Panc1 (cell line): ENCODE measurements at regions not wholly inside any gene's neighbourhood (a gene's known extent, or its start where the extent isn't known, plus 50 kb on each side); places are given as distances from the start of the nearest gene placed in this dataset.

Source experiments
- ATAC-seq: fragments of 200-7000 bp; cut with Tn5 transposase; 2 replicates; pipeline ENCODE4 v1.9.1; 2020; ENCODE audit warnings: mild to moderate bottlenecking, moderate library complexity
- BruUV-seq: library from RNA; stranded (reverse); fragments of 400-500 nt; replicated peaks from 2 replicates; lab custom pipeline; 2021; lab: Mats Ljungman, UMichigan
- CTCF ChIA-PET: fragments of 300-600 bp; sonication (Branson Sonifier 250); formaldehyde crosslinking; loops from one replicate; lab custom pipeline; 2022; ENCODE audit warnings: antibody characterized with exemption; lab: Charles Lee
- POLR2A ChIA-PET: fragments of 300-600 bp; sonication (Branson Sonifier 250); formaldehyde crosslinking; loops from one replicate; lab custom pipeline; 2022; ENCODE audit warnings: antibody characterized with exemption; lab: Charles Lee
- DNase-seq: peaks from one replicate; pipeline ENCODE4 v3.0.0-alpha.2; 2010; ENCODE audit warnings: low read depth, low spot score
- H3K27ac ChIP-seq: 2 replicates; pipeline ENCODE4 v1.5.1; 2011; ENCODE audit warnings: mild to moderate bottlenecking, low read length, inconsistent platforms
- H3K27me3 ChIP-seq: fragments of 200-500 bp; sonication (Bioruptor generic); 2 replicates; pipeline ENCODE4 v1.6.0; 2014; ENCODE audit warnings: low read length, inconsistent platforms; ENCODE audit not compliant: control insufficient read depth, insufficient read depth
- H3K36me3 ChIP-seq: fragments of 200-500 bp; sonication (Bioruptor generic); 2 replicates; pipeline ENCODE4 v1.5.1; 2014; ENCODE audit warnings: inconsistent platforms, mild to moderate bottlenecking, low read length, moderate library complexity; ENCODE audit not compliant: control insufficient read depth, insufficient read depth
- H3K4me1 ChIP-seq: 2 replicates; pipeline ENCODE4 v1.5.1; 2011; ENCODE audit warnings: inconsistent platforms, mild to moderate bottlenecking, low read length, moderate library complexity; ENCODE audit not compliant: control insufficient read depth, insufficient read depth
- H3K4me3 ChIP-seq, 2 experiments: 2 replicates each; pipeline ENCODE4 v1.5.1; 2011 to 2012; ENCODE audit warnings: low read depth in 2 of 2, low read length in 2 of 2, mild to moderate bottlenecking in 2 of 2, inconsistent platforms in 1 of 2, moderate library complexity in 1 of 2
- H3K9me3 ChIP-seq: fragments of 200-500 bp; sonication (Bioruptor generic); 2 replicates; pipeline ENCODE4 v1.5.1; 2014; ENCODE audit warnings: low read depth, mild to moderate bottlenecking, inconsistent platforms, low read length, moderate library complexity; ENCODE audit not compliant: control insufficient read depth, insufficient read depth
- CTCF ChIP-seq: fragments of 450-650 bp; IDR thresholded peaks from 2 replicates; pipeline ENCODE4 v1.5.1; 2017; ENCODE audit warnings: mild to moderate bottlenecking
- POLR2AphosphoS5 ChIP-seq: IDR thresholded peaks from 2 replicates; pipeline ENCODE4 v1.6.1; 2012; ENCODE audit warnings: mild to moderate bottlenecking, low read depth, low read length, moderate library complexity
- REST ChIP-seq, 2 experiments: IDR thresholded peaks; 2 replicates each; pipeline ENCODE4 v1.6.1; 2011 to 2012; ENCODE audit warnings: low read depth in 2 of 2, control low read depth in 1 of 2, low read length in 1 of 2, mild to moderate bottlenecking in 1 of 2, moderate library complexity in 1 of 2; ENCODE audit not compliant: insufficient read depth in 1 of 2
- SIN3A ChIP-seq: IDR thresholded peaks from 2 replicates; pipeline ENCODE4 v1.6.1; 2012; ENCODE audit warnings: low read depth, mild to moderate bottlenecking, low read length, moderate library complexity, borderline replicate concordance; ENCODE audit not compliant: insufficient read depth
- TCF7L2 ChIP-seq: IDR thresholded peaks from 2 replicates; pipeline ENCODE4 v1.6.1; 2011; ENCODE audit warnings: mild to moderate bottlenecking, low read depth, low read length, inconsistent platforms
- in situ Hi-C: cut with HindIII; loops from 2 replicates; pipeline ENCODE4 v1.10.0; 2016; ENCODE audit warnings: low sequenced_read_pairs, low pct_unique_long_range_greater_than_20kb
- intact Hi-C: fragments of 100-400 bp; cut with micrococcal nuclease; formaldehyde crosslinking; loops from one replicate; pipeline ENCODE4 v1.10.0; 2022; ENCODE audit not compliant: unreplicated experiment

DNA sequence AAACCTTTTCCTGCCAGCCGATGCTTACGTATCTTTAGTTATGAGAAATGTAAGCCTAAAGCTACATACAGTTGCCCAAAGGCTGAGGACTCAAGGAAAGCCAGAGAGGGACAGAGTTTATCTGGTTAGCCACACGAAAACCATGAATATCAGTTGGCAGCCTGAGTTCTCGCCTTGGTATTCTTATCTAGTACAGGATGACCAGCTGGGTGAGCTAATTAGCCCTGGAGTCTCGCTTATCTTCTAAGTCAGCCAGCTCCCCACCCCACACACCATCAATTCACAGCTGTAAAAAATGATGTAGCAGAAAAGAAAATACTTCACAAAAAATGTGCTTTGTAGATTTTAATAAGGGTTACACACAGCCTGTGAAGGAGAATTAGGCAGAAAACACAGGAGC is 617.5 kb upstream of the SOX11 start:
- BruUV-seq = no TSS peak
- Histone ChIP-seq H3K4me3 (no peak overlapping the region), H3K9me3 (no peaks in the 10 kb centered on the region), H3K36me3 (no peaks in the 10 kb centered on the region), H3K27me3 (no peaks in the 10 kb centered on the region), H3K4me1 (no peaks in the 10 kb centered on the region), H3K27ac (no peak overlapping the region)
- ATAC-seq (no peak), DNase-seq (no peak)
- CTCF ChIA-PET = no interaction called here
- POLR2A ChIA-PET = no interaction called here
- in situ Hi-C loops = no loop called here
- no peak for TF ChIP-seq SIN3A
- intact Hi-C loops = no loop called here

- Histone ChIP-seq H3K4me1 (no peaks in the 10 kb centered on the region), H3K27me3 (no peaks in the 10 kb centered on the region), H3K36me3 (no peaks in the 10 kb centered on the region), H3K27ac (no peak overlapping the region), H3K4me3 (no peak overlapping the region), H3K9me3 (no peaks in the 10 kb centered on the region)
- POLR2A ChIA-PET = interaction anchor here (0.6 kb wide), 1 partner anchor 802 kb away, joined by 3 read pairs; no protein-coding TSS in a partner anchor
- CTCF ChIA-PET = no interaction called here
- TF ChIP-seq POLR2AphosphoS5 (no peak), REST (IDR thresholded peaks at IDR 0.05; ENCODE audit: insufficient read depth in 1 of 2, low read depth in 2 of 2, low read length in 1 of 2) (no peak), TCF7L2 (no peak), SIN3A (no peak), CTCF (no peak)
- ATAC-seq (no peak), DNase-seq (no peak)
- in situ Hi-C loops (no loop called here), intact Hi-C loops (no loop called here)
- no TSS peak for BruUV-seq
Observed at GRCh38 chr2:5076599-5076998, 615.6 kb upstream of the SOX11 start.

DNA sequence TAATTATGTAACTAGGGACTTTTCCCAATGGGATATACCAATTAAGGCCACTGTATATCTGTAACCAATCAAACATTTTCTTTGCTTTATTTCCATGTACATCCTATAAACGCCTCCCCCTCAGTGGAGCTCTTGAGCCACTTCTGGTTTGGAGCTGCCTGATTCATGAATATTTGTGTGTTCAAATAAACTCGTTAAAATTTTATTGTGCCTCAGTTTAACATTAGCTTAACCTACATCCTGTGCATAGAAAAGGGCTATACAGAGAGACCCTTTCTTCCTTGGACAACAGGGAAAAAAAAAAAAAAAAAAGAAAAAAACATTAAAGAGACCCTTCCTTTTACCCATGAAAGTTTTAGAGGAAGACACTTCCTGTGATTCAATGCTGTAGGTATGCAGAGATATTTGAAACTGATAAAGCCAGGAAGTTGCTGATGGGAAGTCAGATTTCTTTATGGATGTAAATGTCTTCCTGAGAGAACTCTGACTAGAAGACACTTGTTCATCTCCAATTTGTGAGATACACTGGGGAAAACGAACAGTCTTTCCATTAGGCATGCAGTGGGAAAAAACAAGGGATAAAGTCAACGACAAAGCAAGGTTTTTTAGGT is 614.6 kb upstream of the SOX11 start:
- Histone ChIP-seq H3K4me1 (no peaks in the 10 kb centered on the region), H3K36me3 (no peaks in the 10 kb centered on the region), H3K27me3 (no peaks in the 10 kb centered on the region), H3K9me3 (no peaks in the 10 kb centered on the region), H3K4me3 (no peak overlapping the region), H3K27ac (no peak overlapping the region)
- DNase-seq (no peak), ATAC-seq (no peak)
- TF ChIP-seq CTCF (no peak), REST (IDR thresholded peaks at IDR 0.05; ENCODE audit: insufficient read depth in 1 of 2, low read depth in 2 of 2, low read length in 1 of 2) (no peak), TCF7L2 (no peak), POLR2AphosphoS5 (no peak), SIN3A (no peak)
- BruUV-seq = no TSS peak
- ChIA-PET POLR2A (no interaction called here), CTCF (no interaction called here)
- intact Hi-C loops (no loop called here), in situ Hi-C loops (no loop called here)
